Stimulated activated CD8-positive, alpha-beta memory T cell treated with anti-CD3 and anti-CD28 coated beads, Interleukin-15, amount 100 ng/mL, for 1 hour (primary cell): ENCODE measurements at regions not wholly inside any gene's neighbourhood (a gene's known extent, or its start where the extent isn't known, plus 50 kb on each side); places are given as distances from the start of the nearest gene placed in this dataset.
"Not testable (repeated sequence)": the region's sequence is repeated elsewhere in the genome, so short reads cannot be mapped to it uniquely, and the experiment has no call there.

Experiments
- DNase-seq: peaks from one replicate; pipeline ENCODE4 v3.0.0-alpha.2; 2020; ENCODE audit warnings: low read depth

- no peak for DNase-seq
Measured at GRCh38 chr14:49367696-49368095, 218.5 kb downstream of the RPS29 start.

DNA sequence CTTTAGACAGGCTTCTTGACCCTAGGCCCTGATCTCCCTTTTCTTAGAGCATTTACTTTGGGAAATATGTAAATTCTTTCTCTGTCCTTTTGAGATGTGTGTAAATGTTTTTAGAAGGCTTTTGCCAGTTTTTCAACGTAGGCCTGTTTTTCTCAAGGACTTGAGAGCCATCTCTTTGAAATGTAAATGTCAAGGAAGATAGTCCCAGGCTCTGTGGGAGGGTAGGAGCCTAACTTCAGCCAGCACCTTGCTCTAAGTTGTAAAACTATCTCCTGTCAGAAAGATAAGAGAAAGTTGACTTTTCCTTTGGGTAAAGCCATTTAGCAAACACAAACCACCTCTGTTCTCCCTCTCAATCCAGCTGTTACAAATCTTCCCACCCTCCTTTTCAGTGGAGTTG lies 219.8 kb downstream of the RPS29 start:
- DNase-seq: no peak

- no peak for DNase-seq
Measured at GRCh38 chr14:49364752-49365117, 221.4 kb downstream of the RPS29 start.

GRCh38 chr14:49363821-49364751 lies 222.1 kb downstream of the RPS29 start:
- no peak for DNase-seq

DNA sequence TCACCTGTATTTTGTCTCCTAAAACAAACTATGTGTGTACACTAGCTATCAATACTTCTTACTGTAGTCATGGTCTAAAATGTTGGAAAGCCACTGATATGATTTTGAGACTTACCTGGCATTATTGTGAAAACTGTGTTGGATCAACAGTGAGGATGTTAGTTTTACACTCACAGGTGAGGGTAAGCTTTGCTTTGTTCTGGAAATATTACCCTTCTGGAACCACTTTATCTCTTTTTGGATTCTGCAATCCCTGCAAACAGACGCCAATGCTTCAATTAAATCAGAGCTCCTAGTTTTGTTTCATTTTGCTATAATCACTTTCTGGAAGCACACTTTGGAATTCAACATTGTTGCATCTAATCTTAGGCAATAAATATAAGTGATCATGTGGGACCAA lies 223.3 kb downstream of the RPS29 start:
- DNase-seq: no peak

DNA sequence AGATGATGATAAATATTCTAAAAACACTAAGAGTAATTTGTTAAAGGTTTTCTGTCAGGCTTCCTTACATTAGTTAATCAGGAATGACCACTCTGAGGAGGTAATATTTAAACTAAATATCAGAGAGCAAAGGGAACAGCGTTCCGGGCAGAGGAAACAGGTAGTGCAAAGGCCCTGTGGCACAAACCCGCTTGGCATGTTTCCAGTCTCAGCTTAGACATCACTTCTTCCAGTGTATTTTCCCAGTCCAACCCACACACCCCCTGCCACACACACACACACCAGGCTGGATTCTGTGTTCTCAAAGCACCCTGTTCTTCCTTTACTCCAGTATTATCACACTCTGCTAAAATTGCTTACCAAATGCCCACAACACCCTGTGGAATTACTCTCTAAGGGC lies 247.1 kb downstream of the RPS29 start:
- DNase-seq: no peak

- DNase-seq: no peak
Measured at GRCh38 chr14:49319810-49320209, 266.4 kb downstream of the RPS29 start.

DNA sequence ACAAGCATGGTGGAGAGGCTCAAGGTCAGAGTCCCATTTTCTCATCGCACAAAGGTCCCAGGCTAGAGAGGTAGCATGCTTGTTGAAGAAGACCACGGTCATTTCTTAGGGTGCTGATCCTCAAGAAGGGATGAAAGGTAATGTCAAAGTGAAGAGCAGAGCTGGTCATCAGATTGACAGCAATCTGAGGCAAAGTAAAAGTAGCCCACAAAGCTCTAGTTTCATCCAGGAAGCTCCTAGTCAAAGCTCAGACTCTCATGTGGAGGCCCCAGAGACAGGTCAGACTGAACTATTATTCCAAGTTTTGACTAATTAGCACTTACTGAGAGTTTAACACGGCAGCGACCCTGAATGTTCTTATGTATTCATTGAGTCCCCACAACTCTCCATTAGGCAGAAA lies 270.6 kb downstream of the RPS29 start:
- no peak for DNase-seq

DNA sequence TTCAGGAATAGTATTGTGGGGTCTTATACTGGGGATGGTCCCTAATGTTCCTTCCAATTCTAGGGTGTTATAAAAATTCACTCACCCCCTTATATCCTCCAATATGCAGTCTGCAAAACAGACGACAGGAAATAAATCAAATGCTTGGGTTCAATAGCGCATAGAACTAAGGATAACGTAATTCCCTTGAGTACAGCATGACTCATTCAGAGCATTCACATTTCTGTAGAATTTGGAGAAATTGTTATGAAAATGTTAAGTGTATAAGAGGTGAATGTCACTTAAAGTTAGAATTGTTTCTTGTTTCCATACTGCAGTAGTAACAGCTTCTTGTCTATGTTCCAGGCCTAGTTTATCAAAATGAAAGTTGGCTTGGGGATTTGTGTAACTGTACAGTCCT lies 271.4 kb downstream of the RPS29 start:
- DNase-seq: no peak

DNA sequence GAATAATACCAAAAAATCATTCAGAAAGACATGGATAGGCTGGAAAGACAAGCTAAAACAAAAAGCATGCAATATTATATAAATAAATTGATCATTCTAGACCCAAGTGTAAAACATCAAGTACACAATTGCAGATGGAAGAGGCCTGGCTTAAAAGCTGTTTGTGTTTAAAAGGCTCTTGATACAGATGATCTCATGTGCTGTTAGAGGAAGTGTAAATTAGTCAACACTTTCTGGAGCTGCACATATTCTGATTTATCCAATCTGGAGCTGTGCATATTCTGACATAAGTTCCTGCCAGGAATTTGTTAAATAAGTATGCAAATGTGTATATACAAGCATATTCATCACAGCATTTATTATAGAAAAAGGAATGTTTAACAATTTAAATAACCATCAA lies 273.1 kb downstream of the RPS29 start:
- DNase-seq: no peak

DNA sequence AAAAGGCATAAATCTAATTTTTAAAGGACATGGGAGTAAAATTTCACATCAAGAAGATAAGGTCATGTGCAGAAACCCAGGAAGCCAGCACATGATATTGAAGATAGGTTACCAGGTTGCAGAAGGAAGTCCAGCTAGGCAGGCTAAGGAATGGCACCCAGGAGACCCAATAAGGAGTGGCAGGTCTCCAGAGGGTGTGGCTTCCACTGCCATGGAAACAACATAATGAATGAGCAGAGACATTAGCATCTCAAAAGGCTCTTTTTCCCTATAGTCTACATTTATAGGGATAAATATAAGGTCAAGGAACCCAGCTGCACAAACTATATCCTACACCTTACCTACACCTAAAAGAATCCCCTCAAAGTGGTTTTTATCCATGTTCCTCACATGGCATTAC lies 275.9 kb downstream of the RPS29 start:
- no peak for DNase-seq

- DNase-seq: no peak
Measured at GRCh38 chr14:49306152-49306751, 279.9 kb downstream of the RPS29 start.

- no peak for DNase-seq
Measured at GRCh38 chr14:49303946-49304516, 282.1 kb downstream of the RPS29 start.

DNA sequence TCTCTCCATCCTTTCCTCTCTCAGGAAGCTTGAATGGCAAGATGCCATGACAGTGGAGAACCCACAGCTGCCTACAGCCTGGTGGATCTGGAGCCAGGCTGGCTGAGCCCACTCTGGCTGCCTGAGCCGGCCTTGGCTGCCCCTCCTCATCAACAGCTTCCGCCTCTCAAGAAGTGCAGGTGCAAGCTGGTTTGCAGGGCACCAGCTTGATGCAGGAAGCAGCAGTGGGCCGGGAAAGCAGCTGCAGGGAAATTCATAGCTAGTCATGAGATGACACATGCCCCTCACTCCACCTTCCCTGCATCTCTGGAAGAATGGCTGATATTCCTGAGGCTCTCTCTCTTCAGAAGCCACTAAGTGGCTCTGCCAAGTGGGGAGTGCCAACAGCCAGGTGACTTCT lies 289.1 kb downstream of the RPS29 start:
- DNase-seq: no peak

GRCh38 chr14:49294621-49295148 lies 291.5 kb downstream of the RPS29 start:
- no peak for DNase-seq

DNA sequence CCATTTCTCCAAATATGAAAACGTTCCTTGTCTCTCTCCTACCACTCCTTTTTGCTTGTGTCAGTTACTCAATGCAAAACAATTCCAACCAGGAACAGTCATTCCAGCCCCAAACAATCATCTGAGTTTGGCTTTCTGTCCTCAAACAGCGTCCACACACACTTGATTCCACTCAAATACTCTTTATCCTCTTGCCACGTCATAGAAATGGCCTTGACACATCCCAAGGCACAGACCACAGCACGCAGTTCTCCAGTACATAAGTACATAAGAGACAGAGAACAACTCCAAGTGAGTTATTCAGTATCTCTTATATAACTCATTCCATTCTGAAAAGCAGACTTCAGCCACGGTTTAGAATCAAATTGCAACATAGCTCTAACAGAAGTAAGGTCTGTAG lies 299.2 kb downstream of the RPS29 start:
- DNase-seq: no peak

DNA sequence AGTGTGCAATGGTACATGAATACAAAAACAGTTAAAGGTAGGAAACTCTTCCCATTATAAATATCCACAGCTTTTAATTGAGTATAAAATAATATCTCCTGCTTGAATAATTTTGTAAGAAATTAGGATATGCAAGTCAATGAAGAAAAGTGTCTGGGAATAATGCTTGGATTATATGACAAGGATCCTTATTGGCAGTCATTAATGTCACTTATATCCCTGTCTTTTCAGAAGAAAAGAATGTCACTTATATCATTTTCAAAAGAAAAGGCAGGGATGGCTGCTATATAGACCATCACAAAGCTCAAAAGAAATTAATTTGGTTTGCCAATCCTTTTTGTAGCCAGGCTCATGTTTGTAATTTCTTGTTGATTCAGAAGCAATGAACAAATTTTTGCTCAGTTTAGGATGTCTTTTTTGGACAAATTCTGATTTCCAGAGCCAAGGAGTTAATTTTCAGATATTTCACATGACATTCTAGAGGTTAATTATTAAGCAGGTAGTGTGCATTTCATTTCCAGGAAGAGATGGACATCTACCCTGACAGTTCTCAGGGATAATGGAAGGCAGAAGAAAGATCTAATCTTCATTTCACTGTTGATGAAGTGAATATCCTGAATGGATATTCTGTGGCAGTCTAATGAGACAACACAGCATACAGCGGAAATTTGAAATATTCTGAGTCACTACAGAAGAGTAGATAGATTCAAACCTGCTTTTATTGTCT lies 299.8 kb downstream of the RPS29 start:
- DNase-seq: no peak

DNA sequence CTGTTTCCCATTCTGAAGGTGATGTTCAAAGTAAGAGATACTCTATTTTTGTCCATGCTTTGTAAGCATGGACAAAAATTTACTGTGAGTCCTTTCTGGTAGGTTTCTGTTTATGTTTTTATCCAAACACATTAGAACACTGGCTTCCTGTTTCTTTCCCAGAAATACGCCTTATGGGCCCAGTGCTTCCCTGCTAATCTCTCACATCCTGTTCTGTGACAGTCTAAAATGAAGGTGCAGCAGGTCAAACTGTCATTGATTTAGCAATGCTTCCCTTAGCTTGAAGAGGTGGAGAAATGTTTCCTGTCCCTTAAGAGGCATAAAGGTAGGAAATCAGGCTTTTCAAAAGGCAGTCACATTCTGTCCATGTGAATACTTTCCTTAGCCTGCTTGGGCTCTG lies 305.6 kb downstream of the RPS29 start:
- no peak for DNase-seq

- no peak for DNase-seq
Measured at GRCh38 chr14:49250517-49250916, 335.7 kb downstream of the RPS29 start.

- DNase-seq: no peak
Measured at GRCh38 chr14:49250109-49250508, 336.1 kb downstream of the RPS29 start.

DNA sequence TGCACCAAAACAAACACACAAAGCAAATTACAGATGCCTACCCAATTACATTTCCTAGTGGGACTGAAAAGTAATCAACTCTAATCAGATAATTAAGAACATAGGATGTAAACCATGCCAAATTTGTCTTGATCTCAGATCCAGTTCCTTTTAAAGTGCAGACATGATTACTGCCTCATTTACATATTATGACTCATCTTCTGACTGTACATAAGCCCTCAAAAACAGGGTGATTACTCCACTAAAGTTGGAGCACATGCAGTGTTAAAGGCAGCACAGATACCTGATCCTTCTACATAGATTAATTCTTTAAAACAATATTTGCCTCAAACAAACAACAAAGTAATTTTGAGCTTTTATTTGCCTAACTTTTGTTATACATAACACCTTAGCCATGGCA lies 337.2 kb downstream of the RPS29 start:
- no peak for DNase-seq

GRCh38 chr14:49243777-49244176 lies 342.4 kb downstream of the RPS29 start:
- DNase-seq: not testable (repeated sequence)
